ENCODE measurements at regions not wholly inside any gene's neighbourhood (a gene's known extent, or its start where the extent isn't known, plus 50 kb on each side); places are given as distances from the start of the nearest gene placed in this dataset.

DNA sequence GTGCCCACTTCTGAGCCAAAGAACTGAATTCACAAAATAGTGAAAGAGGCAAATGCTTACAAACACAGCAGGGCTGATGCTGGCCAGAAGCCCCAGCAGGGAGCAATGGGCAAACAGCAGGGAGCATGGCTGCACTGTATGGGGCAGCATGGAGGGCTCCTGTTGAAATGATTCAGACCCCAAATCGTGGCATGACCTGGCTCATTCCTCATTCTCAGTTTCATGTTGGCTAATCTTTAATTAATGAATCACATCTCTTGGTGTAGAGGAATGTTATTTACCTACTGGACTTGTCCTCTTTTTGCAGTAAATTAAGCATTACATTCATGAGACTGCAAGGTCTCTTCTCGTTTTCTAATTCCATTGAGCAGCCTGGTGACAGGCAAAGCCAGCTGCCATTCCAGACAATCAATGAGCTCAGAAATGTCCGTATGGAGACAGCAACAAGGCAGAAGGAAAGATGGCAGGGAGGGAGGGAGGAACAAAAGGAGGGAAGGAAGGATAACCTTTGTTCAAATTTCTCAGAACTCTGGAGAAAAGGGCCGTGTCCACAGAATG is 84.9 kb upstream of the ST8SIA3 start:
- H3K27ac Mint-ChIP-seq: no peak overlapping the region
- CTCF ChIA-PET: no interaction called here

DNA sequence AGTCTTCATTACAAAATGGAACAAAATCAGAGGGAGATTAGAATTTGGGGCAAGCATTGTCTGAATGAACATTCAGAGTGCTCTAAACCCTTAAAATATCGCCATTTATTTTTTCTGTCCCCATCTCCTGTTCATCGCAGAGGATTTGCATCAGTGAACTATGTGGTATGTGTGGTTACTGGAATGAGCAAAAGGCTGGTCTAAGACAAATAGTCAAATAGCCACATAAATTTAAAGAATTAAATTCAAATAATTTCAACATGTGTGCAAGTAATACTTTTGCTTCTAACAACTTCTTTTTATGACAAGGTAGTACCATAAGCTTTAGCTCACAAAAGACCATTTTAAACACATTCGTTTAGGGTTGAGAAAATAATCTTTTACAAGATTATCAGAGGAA is 82.6 kb upstream of the ST8SIA3 start:
- CTCF ChIA-PET: no interaction called here
- Mint-ChIP-seq H3K4me1 (no peaks in the 10 kb centered on the region), H3K36me3 (no peaks in the 10 kb centered on the region), H3K4me3 (no peak overlapping the region), H3K27ac (no peak overlapping the region), H3K27me3 (peaks cover 3% of the 10 kb centered on the region), H3K9me3 (ENCODE audit: low read depth) (no peaks in the 10 kb centered on the region)
- ATAC-seq (no peak), DNase-seq (no peak)

More for the DNA sequence above, 84.9 kb upstream of the ST8SIA3 start:
- ATAC-seq: no peak
- H3K9me3 Mint-ChIP-seq (ENCODE audit: low read depth): no peaks in the 10 kb centered on the region
- no peaks in the 10 kb centered on the region for H3K27me3 Mint-ChIP-seq
- H3K4me1 Mint-ChIP-seq: no peaks in the 10 kb centered on the region
- no peak overlapping the region for H3K4me3 Mint-ChIP-seq
- no peaks in the 10 kb centered on the region for H3K36me3 Mint-ChIP-seq
- no peak for DNase-seq

DNA sequence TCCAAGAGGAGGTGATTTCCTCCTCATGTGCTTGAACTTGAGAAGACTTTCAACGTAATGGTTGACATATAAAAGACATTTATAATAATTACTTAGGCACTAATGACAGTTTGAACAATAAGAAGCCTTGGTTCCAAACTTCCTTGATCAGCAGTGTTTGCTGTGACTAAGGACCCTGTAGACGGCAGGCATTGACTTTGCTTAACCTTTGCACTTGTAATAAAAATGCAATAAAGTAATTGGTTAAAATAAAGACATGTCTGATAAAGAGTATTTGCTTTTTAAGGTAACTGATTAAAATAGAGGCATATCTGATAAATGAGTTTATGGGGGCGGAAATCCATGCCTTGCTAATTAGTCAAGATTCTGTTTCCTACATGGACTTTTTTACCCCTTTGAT is 82.2 kb upstream of the ST8SIA3 start:
- ATAC-seq (no peak), DNase-seq (no peak)
- Mint-ChIP-seq H3K36me3 (no peaks in the 10 kb centered on the region), H3K27ac (no peak overlapping the region), H3K27me3 (peaks cover 3% of the 10 kb centered on the region), H3K9me3 (ENCODE audit: low read depth) (no peaks in the 10 kb centered on the region), H3K4me1 (no peaks in the 10 kb centered on the region), H3K4me3 (no peak overlapping the region)
- CTCF ChIA-PET: no interaction called here

DNA sequence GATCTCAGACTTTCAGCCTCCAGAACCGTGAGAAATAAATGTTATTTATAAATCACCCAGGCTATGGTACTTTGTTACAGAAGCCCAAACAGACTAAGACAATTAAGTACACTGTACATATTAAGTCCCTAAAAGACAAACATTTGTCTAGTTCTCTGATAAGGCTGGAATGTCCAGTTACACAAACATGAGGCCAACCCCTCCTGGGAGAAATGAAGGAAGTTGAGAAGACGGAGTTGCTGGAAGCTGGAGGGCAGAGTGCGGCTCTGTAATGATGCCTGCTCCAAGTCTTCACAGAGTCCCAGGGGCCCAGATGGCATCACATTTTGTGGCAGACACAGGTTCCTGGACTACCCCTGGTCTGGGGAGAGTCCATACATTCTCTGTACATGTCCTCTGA is 79.2 kb upstream of the ST8SIA3 start:
- CTCF ChIA-PET: no interaction called here
- H3K9me3 Mint-ChIP-seq (ENCODE audit: low read depth): no peaks in the 10 kb centered on the region
- ATAC-seq: no peak

DNA sequence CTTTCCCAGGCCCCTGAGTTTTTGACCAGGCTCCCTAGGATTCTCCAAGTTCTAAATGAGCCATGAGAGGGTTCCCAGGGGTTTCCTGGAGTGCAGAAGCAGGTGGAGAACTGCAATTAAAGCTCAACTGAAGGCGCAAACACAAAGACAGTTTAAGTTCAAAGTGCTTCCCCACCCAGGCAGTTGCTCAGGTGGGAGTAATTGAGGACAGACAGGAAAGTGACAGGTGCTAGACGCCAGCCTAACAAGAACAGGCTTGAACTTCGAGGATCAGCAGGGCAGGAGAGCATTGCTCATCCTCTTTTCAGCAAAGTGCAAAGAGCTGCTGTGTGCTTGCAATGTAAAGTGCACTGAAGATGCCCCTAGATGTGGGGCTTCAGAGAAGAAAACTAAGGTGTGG is 77.2 kb upstream of the ST8SIA3 start:
- Mint-ChIP-seq H3K9me3 (ENCODE audit: low read depth) (no peaks in the 10 kb centered on the region), H3K4me1 (no peaks in the 10 kb centered on the region), H3K27me3 (peaks cover 3% of the 10 kb centered on the region), H3K4me3 (no peak overlapping the region), H3K27ac (no peak overlapping the region), H3K36me3 (no peaks in the 10 kb centered on the region)
- DNase-seq (no peak), ATAC-seq (no peak)
- CTCF ChIA-PET: no interaction called here

More for the DNA sequence above, 79.2 kb upstream of the ST8SIA3 start:
- H3K4me3 Mint-ChIP-seq: no peak overlapping the region
- DNase-seq: no peak
- peaks cover 3% of the 10 kb centered on the region for H3K27me3 Mint-ChIP-seq
- no peaks in the 10 kb centered on the region for H3K36me3 Mint-ChIP-seq
- no peaks in the 10 kb centered on the region for H3K4me1 Mint-ChIP-seq
- no peak overlapping the region for H3K27ac Mint-ChIP-seq

DNA sequence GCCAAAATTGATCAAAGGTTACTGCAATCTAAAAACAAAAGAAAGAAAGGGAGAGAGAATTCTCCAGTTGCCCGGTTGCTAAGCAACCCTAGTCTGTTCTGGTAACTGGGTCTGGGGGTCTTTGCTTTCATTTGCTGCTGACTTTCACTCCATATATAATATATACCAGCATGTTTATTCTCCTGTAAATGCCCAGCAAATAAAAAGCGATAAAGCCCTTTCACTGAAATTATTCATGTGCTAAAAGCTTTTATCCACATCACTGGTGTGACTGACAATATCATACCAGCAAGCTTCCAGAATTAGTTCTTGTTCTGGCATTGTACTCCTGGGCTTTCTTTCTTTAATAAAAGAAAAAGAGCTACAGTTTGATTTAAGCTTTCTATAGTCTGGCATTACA is 75.5 kb upstream of the ST8SIA3 start:
- CTCF ChIA-PET: no interaction called here

DNA sequence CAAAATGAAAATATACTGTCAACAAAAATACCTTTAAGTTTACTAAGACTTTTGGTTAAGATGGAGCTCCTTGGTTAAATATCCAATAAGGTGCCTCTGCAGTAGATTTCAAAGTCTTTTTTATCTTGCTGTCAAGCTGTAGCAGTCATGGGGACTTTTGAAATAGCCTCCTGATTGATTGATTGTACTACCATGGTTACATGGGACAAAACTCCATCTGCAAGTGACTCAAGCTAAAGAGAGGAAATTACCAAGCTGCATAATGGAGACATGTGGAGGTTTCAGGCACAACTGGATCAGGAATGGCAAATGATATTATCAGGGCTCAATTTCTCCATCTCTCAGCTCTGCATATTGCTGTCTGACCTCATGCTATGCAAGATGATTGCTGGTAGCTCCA is 73.4 kb upstream of the ST8SIA3 start:
- ATAC-seq: no peak
- CTCF ChIA-PET: no interaction called here
- Mint-ChIP-seq H3K36me3 (no peaks in the 10 kb centered on the region), H3K4me3 (no peak overlapping the region), H3K9me3 (ENCODE audit: low read depth) (no peaks in the 10 kb centered on the region), H3K27me3 (peaks cover under 1% of the 10 kb centered on the region), H3K4me1 (no peaks in the 10 kb centered on the region), H3K27ac (no peak overlapping the region)
- no peak for DNase-seq

More for the DNA sequence above, 75.5 kb upstream of the ST8SIA3 start:
- Mint-ChIP-seq H3K4me1 (no peaks in the 10 kb centered on the region), H3K27me3 (peaks cover 3% of the 10 kb centered on the region), H3K36me3 (no peaks in the 10 kb centered on the region), H3K4me3 (no peak overlapping the region), H3K9me3 (ENCODE audit: low read depth) (no peaks in the 10 kb centered on the region), H3K27ac (no peak overlapping the region)
- DNase-seq (no peak), ATAC-seq (no peak)

DNA sequence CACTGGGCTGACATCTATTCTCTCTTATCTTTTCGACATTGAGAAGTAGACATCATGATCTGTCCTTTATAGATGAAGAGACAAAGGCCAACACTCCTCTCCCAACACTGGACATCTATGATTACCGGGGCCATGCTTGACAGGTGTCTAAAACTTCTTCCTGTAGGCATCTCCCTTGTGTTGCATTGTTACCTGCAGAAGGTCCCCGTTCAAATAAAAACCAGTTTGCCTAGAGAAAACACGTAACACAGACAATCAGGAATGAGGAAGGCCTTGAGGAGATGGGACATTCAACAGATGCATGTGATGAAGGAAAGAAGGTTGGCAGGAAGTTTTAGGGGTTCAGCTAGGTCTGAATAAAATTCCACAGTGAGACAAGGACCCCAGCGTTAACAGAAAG is 70.8 kb upstream of the ST8SIA3 start:
- Mint-ChIP-seq H3K27ac (no peak overlapping the region), H3K4me1 (no peaks in the 10 kb centered on the region), H3K4me3 (no peak overlapping the region)

DNA sequence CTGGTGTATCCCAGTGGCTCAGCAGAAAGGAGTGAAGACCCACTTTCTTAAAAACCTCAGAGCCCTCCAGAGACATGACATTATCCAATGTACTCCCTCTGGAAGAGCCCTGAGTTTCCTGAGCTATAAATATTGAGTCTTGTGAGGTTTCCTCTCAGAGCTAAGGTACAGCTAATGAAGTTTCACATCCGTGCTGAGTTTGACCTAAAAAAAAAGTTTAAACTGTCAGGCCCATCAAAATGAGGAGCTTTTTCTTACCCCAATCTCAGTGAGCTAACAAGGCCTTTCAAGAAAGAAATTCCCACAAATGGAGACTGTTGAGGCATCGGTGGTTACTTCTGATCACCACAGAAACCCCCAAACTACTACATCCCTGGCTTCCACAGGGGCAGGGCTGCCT is 65.4 kb upstream of the ST8SIA3 start:
- peaks cover 5% of the 10 kb centered on the region for H3K9me3 Mint-ChIP-seq (ENCODE audit: low read depth)
- no peak overlapping the region for H3K4me3 Mint-ChIP-seq
- no peaks in the 10 kb centered on the region for H3K36me3 Mint-ChIP-seq
- H3K27ac Mint-ChIP-seq: no peak overlapping the region
- ATAC-seq (no peak), DNase-seq (no peak)
- no peaks in the 10 kb centered on the region for H3K27me3 Mint-ChIP-seq
- CTCF ChIA-PET: interaction anchor here (1.1 kb wide), 1 partner anchor 16 kb away, joined by 3 read pairs; no protein-coding TSS in a partner anchor
- H3K4me1 Mint-ChIP-seq: no peaks in the 10 kb centered on the region

More for the DNA sequence above, 70.8 kb upstream of the ST8SIA3 start:
- CTCF ChIA-PET: no interaction called here
- Mint-ChIP-seq H3K9me3 (ENCODE audit: low read depth) (no peaks in the 10 kb centered on the region), H3K27me3 (no peaks in the 10 kb centered on the region), H3K36me3 (no peaks in the 10 kb centered on the region)
- ATAC-seq: no peak
- DNase-seq: no peak

DNA sequence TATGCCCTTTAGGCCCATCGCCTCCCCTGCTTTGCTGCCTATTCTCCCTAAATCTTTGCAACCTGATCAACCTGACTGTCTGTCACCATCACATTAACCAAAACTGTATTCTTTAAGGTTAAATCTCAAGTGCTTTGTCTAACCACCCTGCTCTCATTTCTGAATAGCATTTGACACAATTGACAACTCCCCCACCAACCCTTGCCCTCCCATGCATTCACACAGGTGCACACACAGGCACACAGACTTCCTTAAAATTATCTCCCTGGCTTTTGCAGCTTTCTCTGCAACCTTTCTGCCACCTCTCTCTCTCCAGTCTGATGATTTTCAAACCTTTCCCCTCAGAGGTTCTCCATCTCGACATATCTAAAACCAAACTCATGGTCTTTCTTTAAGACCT is 64.6 kb upstream of the ST8SIA3 start:
- Mint-ChIP-seq H3K27me3 (no peaks in the 10 kb centered on the region), H3K36me3 (no peaks in the 10 kb centered on the region)
- CTCF ChIA-PET: no interaction called here

DNA sequence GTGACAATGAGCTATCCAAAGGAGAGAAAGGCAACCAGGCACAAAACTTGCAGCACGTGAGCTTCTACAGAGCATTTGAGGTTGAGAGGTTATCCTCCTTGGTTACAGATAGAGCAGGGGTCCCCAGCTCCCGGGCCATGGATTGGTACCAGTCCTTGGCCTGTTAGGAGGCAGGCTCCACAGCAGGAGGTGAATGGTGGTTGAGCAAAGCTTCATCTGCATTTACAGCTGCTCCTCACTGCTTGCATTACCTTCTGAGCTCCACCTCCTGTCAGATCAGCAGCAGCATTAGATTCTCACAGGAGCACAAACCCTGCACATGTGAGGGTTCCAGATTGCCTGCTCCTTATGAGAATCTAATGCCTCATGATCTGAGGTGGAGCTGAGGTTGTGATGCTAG is 57.8 kb upstream of the ST8SIA3 start:
- no peak for DNase-seq
- H3K36me3 Mint-ChIP-seq: no peaks in the 10 kb centered on the region
- H3K9me3 Mint-ChIP-seq (ENCODE audit: low read depth): peaks cover under 1% of the 10 kb centered on the region
- H3K27me3 Mint-ChIP-seq: no peaks in the 10 kb centered on the region
- no peak overlapping the region for H3K27ac Mint-ChIP-seq
- ATAC-seq: no peak
- no peak overlapping the region for H3K4me3 Mint-ChIP-seq
- CTCF ChIA-PET: no interaction called here
- H3K4me1 Mint-ChIP-seq: no peaks in the 10 kb centered on the region

More for the DNA sequence above, 64.6 kb upstream of the ST8SIA3 start:
- no peak for ATAC-seq
- Mint-ChIP-seq H3K4me1 (no peaks in the 10 kb centered on the region), H3K27ac (no peak overlapping the region), H3K4me3 (no peak overlapping the region), H3K9me3 (ENCODE audit: low read depth) (peaks cover 5% of the 10 kb centered on the region)
- DNase-seq: no peak

DNA sequence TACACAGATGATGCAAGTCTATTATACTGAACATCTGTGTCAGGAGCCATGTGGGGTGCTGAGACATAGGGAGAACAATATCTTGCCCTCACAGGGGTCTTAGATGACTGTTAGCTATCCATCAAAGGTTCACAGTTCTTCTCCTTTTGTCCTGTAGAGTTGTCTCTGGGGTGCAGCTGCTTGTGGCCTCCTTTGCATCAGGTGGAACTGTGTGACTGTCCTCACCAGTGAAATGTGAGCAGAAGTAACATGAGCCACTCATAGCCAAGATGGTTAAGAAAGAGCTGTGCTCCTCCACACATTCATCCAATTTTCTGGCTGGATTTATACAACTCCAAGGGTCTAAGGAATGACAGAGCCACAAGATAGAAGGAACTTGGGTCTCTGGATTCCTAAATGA is 56.0 kb upstream of the ST8SIA3 start:
- Mint-ChIP-seq H3K4me1 (no peaks in the 10 kb centered on the region), H3K9me3 (ENCODE audit: low read depth) (no peaks in the 10 kb centered on the region), H3K36me3 (no peaks in the 10 kb centered on the region), H3K4me3 (no peak overlapping the region), H3K27ac (no peak overlapping the region), H3K27me3 (no peaks in the 10 kb centered on the region)
- CTCF ChIA-PET: no interaction called here
- no peak for ATAC-seq
- no peak for DNase-seq

DNA sequence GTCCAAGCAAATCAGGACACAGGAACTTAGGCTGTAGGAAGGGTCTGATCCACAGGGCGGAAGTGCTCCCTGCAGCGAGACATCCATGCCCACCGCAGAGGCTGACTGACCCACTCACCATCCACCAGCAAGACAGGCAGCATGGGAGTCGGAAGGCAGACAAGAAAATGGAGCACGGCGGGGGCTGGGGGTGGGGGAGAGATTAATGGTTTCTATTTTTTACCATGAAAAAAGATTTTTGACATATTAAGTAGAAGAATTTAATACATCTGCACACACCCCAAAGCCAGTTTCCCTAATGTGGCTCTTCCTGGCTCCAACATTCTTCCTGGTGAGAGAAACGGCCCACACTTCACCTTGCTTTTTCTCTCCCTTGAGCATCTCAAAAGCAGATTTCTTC is 55.1 kb upstream of the ST8SIA3 start:
- no peak overlapping the region for H3K4me3 Mint-ChIP-seq
- no peak overlapping the region for H3K27ac Mint-ChIP-seq
- H3K9me3 Mint-ChIP-seq (ENCODE audit: low read depth): no peaks in the 10 kb centered on the region
- CTCF ChIA-PET: no interaction called here
- DNase-seq (no peak), ATAC-seq (no peak)
- no peaks in the 10 kb centered on the region for H3K27me3 Mint-ChIP-seq
- no peaks in the 10 kb centered on the region for H3K4me1 Mint-ChIP-seq
- H3K36me3 Mint-ChIP-seq: no peaks in the 10 kb centered on the region

DNA sequence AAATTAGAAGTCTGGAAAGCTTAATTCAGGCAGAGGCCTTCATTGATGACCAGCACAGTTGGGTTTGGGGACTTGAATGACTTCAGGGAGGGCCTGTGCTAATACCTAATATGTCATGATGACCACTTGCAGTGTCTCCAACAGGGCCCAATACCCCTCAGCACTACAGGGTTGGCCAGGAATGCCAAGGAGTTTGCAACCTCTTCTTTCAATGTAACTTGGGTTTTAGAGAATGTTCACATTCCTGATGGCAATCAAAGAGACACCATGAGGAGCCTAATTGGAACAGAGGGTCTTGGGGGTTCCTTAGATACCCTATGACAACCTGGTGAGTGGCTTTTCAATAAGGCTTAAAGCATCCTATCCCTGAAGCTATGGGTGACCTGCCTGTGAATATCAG is 52.4 kb upstream of the ST8SIA3 start:
- DNase-seq: no peak
- Mint-ChIP-seq H3K9me3 (ENCODE audit: low read depth) (no peaks in the 10 kb centered on the region), H3K4me1 (no peaks in the 10 kb centered on the region), H3K27me3 (no peaks in the 10 kb centered on the region), H3K36me3 (no peaks in the 10 kb centered on the region), H3K4me3 (no peak overlapping the region), H3K27ac (no peak overlapping the region)
- no peak for ATAC-seq
- CTCF ChIA-PET: no interaction called here

Data from activated CD8-positive, alpha-beta memory T cell treated with anti-CD3 and anti-CD28 coated beads, Interleukin-2, amount 10 ng/mL, durations not matched to agents 7 days and 5 days (primary cell).